ENCODE measurements at regions not wholly inside any gene's neighbourhood (a gene's known extent, or its start where the extent isn't known, plus 50 kb on each side); places are given as distances from the start of the nearest gene placed in this dataset.

DNA sequence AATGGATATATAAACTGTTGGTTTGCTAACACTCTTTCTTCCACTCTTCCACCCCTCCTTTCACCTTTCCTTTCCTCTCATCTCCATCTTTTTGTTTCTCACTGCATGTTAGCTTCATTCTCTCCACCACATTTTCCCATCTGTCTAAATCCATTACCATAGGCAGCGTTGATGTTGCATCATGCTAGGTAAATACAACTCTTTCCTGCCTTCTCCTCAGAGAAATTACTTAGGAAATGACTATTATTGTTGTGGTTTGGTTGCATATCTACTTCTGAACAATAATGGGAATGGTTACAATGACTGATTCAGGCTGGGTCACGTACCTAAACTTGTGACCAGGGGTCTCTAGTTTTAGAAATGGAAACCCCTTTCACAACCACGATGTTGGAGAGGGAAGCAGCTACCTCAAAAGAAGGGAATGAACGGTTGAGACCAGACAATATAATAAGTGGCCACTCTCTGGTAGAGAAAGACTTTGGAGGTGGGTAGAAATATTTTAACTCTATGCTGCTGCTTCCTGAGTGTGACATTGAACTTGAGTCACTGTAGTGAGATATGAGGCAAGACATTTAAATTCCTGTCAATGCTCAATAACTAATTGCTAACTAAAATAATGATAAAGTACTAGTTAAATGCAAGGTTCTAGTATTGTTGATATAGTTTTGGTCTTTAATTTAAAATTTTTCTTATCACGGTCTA, 314.1 kb upstream of the TGFBR2 start:
- TF ChIP-seq CTCF (conservative IDR thresholded peaks at IDR 0.05) (no peak), ZFX (IDR thresholded peaks at IDR 0.05) (no peak)
